ENCODE measurements at regions not wholly inside any gene's neighbourhood (a gene's known extent, or its start where the extent isn't known, plus 50 kb on each side); places are given as distances from the start of the nearest gene placed in this dataset.

GRCh38 chr15:77768521-77769078 lies 135.9 kb upstream of the LINGO1 start:
- no peak for DNase-seq
- Histone ChIP-seq H3K4me3 (ENCODE audit: low read depth, low read length) (no peak overlapping the region), H3K36me3 (no peaks in the 10 kb centered on the region), H3K4me1 (no peaks in the 10 kb centered on the region), H3K27me3 (no peaks in the 10 kb centered on the region), H3K9me3 (no peaks in the 10 kb centered on the region)
- TF ChIP-seq, protein P1, sequence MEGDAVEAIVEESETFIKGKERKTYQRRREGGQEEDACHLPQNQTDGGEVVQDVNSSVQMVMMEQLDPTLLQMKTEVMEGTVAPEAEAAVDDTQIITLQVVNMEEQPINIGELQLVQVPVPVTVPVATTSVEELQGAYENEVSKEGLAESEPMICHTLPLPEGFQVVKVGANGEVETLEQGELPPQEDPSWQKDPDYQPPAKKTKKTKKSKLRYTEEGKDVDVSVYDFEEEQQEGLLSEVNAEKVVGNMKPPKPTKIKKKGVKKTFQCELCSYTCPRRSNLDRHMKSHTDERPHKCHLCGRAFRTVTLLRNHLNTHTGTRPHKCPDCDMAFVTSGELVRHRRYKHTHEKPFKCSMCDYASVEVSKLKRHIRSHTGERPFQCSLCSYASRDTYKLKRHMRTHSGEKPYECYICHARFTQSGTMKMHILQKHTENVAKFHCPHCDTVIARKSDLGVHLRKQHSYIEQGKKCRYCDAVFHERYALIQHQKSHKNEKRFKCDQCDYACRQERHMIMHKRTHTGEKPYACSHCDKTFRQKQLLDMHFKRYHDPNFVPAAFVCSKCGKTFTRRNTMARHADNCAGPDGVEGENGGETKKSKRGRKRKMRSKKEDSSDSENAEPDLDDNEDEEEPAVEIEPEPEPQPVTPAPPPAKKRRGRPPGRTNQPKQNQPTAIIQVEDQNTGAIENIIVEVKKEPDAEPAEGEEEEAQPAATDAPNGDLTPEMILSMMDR (IDR thresholded peaks at IDR 0.05; ENCODE audit: low read depth, low read length) = no peak

GRCh38 chr15:77768107-77768506 lies 135.4 kb upstream of the LINGO1 start:
- Histone ChIP-seq H3K27me3 (no peaks in the 10 kb centered on the region), H3K36me3 (no peaks in the 10 kb centered on the region), H3K4me1 (no peaks in the 10 kb centered on the region), H3K4me3 (ENCODE audit: low read depth, low read length) (no peak overlapping the region), H3K9me3 (no peaks in the 10 kb centered on the region)
- no peak for DNase-seq
- TF ChIP-seq, protein P1 (IDR thresholded peaks at IDR 0.05; ENCODE audit: low read depth, low read length) = no peak

GRCh38 chr15:77764095-77764494 lies 131.4 kb upstream of the LINGO1 start:
- DNase-seq = no peak
- H3K27me3 ChIP-seq = no peaks in the 10 kb centered on the region
- peaks cover 6% of the 10 kb centered on the region for H3K4me1 ChIP-seq
- H3K9me3 ChIP-seq = no peaks in the 10 kb centered on the region
- H3K36me3 ChIP-seq = no peaks in the 10 kb centered on the region
- TF ChIP-seq, protein P1 (IDR thresholded peaks at IDR 0.05; ENCODE audit: low read depth, low read length) = no peak
- H3K4me3 ChIP-seq (ENCODE audit: low read depth, low read length) = no peak overlapping the region

DNA sequence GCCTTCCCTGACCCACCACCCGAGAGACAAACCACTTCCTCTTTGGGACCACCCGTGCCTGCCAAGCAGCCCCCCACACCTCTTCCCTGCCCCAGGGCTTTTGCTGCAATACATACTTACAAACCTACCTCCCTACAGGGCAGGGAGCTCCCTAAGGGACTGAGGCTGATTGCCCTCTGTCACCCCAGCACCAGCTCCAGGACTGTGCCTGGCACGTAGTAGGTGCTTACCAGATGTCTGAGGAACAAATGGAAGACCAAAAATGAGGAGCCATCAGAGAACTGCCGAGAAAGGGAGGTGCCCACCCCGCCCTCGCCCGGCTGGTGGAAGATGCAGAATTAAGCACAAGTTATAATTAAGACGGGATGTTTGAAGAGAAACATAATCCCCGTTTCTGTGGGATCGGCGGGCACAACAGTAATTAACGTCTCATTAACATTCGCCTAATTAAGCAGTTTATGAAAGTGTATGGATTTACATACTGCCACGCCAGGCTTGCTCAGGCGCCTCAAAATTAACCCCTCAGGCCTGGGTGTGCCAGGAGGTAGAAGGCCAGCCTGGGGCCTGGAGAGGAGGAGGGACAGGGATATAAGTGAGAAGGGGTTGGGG lies 130.1 kb upstream of the LINGO1 start:
- Histone ChIP-seq H3K27me3 (no peaks in the 10 kb centered on the region), H3K9me3 (no peaks in the 10 kb centered on the region), H3K36me3 (no peaks in the 10 kb centered on the region), H3K4me1 (peaks cover 6% of the 10 kb centered on the region), H3K4me3 (ENCODE audit: low read depth, low read length) (no peak overlapping the region)
- TF ChIP-seq, protein P1 (IDR thresholded peaks at IDR 0.05; ENCODE audit: low read depth, low read length) = no peak
- DNase-seq = no peak

DNA sequence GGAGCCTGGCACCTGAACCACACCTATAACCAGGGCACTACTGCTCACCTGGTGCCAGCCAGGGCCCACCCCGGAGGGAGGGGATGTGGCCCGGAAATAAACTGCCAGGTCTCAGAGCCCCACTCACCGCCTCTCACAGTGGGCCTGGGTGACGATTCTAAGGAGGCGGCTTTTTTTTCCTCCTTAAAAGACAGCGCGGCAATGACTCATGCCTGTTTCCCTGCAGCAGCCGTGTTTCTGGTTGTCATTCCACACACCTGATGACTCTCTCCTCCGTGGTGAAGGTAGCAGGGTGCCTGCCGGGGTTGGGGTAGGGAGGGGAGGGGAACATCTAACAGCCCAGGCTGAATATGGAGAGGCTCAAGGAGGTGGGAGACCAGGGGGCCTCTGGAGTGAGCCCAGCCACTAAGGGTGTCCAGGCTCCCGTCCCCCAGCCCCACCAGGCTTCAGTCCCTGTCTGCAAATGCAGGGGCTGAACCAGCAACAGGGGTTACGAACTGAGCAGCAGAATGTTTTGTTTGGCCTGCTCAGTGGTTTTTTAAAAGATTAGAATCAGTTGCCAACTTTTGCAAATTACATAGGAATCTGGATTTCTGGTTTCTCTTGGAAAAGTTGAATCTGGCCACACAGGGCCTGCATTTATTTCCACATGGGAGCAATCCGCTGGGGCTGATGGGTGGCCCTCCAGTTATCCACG lies 127.3 kb upstream of the LINGO1 start:
- Histone ChIP-seq H3K9me3 (no peaks in the 10 kb centered on the region), H3K27me3 (no peaks in the 10 kb centered on the region), H3K4me3 (ENCODE audit: low read depth, low read length) (no peak overlapping the region), H3K4me1 (peaks cover 6% of the 10 kb centered on the region), H3K36me3 (no peaks in the 10 kb centered on the region)
- TF ChIP-seq, protein P1 (IDR thresholded peaks at IDR 0.05; ENCODE audit: low read depth, low read length) = no peak
- DNase-seq = no peak

GRCh38 chr15:77753939-77754338 lies 121.2 kb upstream of the LINGO1 start:
- H3K36me3 ChIP-seq = no peaks in the 10 kb centered on the region
- DNase-seq = no peak
- peaks cover 4% of the 10 kb centered on the region; the same call in 1 of the 2 replicates for H3K4me1 ChIP-seq
- no peaks in the 10 kb centered on the region for H3K9me3 ChIP-seq
- no peak overlapping the region for H3K4me3 ChIP-seq (ENCODE audit: low read depth, low read length)
- no peaks in the 10 kb centered on the region for H3K27me3 ChIP-seq
- TF ChIP-seq, protein P1 (IDR thresholded peaks at IDR 0.05; ENCODE audit: low read depth, low read length) = no peak

Data from BE2C (cell line).